ENCODE measurements at regions not wholly inside any gene's neighbourhood (a gene's known extent, or its start where the extent isn't known, plus 50 kb on each side); places are given as distances from the start of the nearest gene placed in this dataset.

- H3K4me3 ChIP-seq (ENCODE audit: low read length) = no peak overlapping the region
- no peak for DNase-seq (ENCODE audit: low read depth)
- TF ChIP-seq, protein P1, sequence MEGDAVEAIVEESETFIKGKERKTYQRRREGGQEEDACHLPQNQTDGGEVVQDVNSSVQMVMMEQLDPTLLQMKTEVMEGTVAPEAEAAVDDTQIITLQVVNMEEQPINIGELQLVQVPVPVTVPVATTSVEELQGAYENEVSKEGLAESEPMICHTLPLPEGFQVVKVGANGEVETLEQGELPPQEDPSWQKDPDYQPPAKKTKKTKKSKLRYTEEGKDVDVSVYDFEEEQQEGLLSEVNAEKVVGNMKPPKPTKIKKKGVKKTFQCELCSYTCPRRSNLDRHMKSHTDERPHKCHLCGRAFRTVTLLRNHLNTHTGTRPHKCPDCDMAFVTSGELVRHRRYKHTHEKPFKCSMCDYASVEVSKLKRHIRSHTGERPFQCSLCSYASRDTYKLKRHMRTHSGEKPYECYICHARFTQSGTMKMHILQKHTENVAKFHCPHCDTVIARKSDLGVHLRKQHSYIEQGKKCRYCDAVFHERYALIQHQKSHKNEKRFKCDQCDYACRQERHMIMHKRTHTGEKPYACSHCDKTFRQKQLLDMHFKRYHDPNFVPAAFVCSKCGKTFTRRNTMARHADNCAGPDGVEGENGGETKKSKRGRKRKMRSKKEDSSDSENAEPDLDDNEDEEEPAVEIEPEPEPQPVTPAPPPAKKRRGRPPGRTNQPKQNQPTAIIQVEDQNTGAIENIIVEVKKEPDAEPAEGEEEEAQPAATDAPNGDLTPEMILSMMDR (conservative IDR thresholded peaks at IDR 0.05; ENCODE audit: low read depth, low read length) = no peak
Measured at GRCh38 chr18:24736662-24737330, 276.4 kb downstream of the HRH4 start.

- TF ChIP-seq, protein P1 (conservative IDR thresholded peaks at IDR 0.05; ENCODE audit: low read depth, low read length) = no peak
- no peak for DNase-seq (ENCODE audit: low read depth)
- H3K4me3 ChIP-seq (ENCODE audit: low read length) = no peak overlapping the region
Measured at GRCh38 chr18:24740829-24741228, 280.4 kb downstream of the HRH4 start.

GRCh38 chr18:24741321-24741720 is 280.9 kb downstream of the HRH4 start:
- H3K4me3 ChIP-seq (ENCODE audit: low read length) = no peak overlapping the region
- no peak for DNase-seq (ENCODE audit: low read depth)
- TF ChIP-seq, protein P1 (conservative IDR thresholded peaks at IDR 0.05; ENCODE audit: low read depth, low read length) = no peak

GRCh38 chr18:24741965-24742724 is 281.7 kb downstream of the HRH4 start:
- TF ChIP-seq, protein P1 (conservative IDR thresholded peaks at IDR 0.05; ENCODE audit: low read depth, low read length) = no peak
- no peak for DNase-seq (ENCODE audit: low read depth)
- no peak overlapping the region for H3K4me3 ChIP-seq (ENCODE audit: low read length)

GRCh38 chr18:24754583-24755253 is 294.3 kb downstream of the HRH4 start:
- TF ChIP-seq, protein P1 (conservative IDR thresholded peaks at IDR 0.05; ENCODE audit: low read depth, low read length) = no peak
- no peak overlapping the region for H3K4me3 ChIP-seq (ENCODE audit: low read length)
- DNase-seq (ENCODE audit: low read depth) = no peak

DNA sequence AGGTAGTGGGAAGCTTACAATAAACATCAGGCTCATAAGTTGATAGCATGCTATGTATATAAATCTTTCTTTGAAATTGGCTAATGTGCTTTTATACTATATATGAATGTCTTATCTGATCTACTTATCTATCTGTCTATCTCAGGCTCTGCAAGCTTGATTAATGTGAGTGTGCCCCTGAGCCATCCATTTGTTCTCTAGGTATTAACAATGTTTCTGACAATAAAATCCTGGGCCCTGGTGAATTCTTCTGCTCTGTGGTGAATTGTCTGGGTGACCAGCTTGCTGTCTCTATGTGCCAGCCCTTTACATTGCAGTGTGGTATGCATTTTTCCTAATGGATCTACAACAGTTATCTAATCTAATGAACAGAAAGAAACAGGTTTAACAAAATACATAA is 295.9 kb downstream of the HRH4 start:
- no peak for DNase-seq (ENCODE audit: low read depth)
- TF ChIP-seq, protein P1 (conservative IDR thresholded peaks at IDR 0.05; ENCODE audit: low read depth, low read length) = no peak
- H3K4me3 ChIP-seq (ENCODE audit: low read length) = no peak overlapping the region

Data from retinal pigment epithelial cell (primary cell).